Mesothelial cell of epicardium (in vitro differentiated cells): ENCODE measurements at regions not wholly inside any gene's neighbourhood (a gene's known extent, or its start where the extent isn't known, plus 50 kb on each side); places are given as distances from the start of the nearest gene placed in this dataset.

Source experiments
- DNase-seq, 2 experiments: peaks; one replicate each; pipeline ENCODE4 v3.0.0; 2021; ENCODE audit warnings: low spot score in 2 of 2; ENCODE audit not compliant: unreplicated experiment in 2 of 2
- H3K27ac Mint-ChIP-seq: 2 replicates; pipeline ENCODE4 v1.8.0; 2021; ENCODE audit warnings: mixed read lengths
- H3K27me3 Mint-ChIP-seq: 2 replicates; pipeline ENCODE4 v1.8.0; 2021; ENCODE audit warnings: low read depth, mixed read lengths
- H3K36me3 Mint-ChIP-seq: 2 replicates; pipeline ENCODE4 v1.8.0; 2021; ENCODE audit warnings: mixed read lengths
- H3K4me1 Mint-ChIP-seq: 2 replicates; pipeline ENCODE4 v1.8.0; 2021; ENCODE audit warnings: mixed read lengths
- H3K4me3 Mint-ChIP-seq: 2 replicates; pipeline ENCODE4 v1.8.0; 2021; ENCODE audit warnings: mild to moderate bottlenecking, moderate library complexity, mixed read lengths
- H3K9me3 Mint-ChIP-seq: 2 replicates; pipeline ENCODE4 v1.8.0; 2021; ENCODE audit warnings: mixed read lengths
- CTCF ChIP-seq: fragments of 200-600 bp; sonication (generic); IDR thresholded peaks from one replicate; pipeline ENCODE4 v1.5.0; 2021; ENCODE audit warnings: antibody characterized with exemption; ENCODE audit not compliant: unreplicated experiment

GRCh38 chrX:150014525-150014924, 76.2 kb upstream of the EOLA2 start:
- peaks cover 12% of the 10 kb centered on the region for H3K9me3 Mint-ChIP-seq
- H3K4me1 Mint-ChIP-seq, result no peaks in the 10 kb centered on the region
- no peak overlapping the region for H3K4me3 Mint-ChIP-seq
- no peak for DNase-seq
- TF ChIP-seq CTCF, result no peak
- no peaks in the 10 kb centered on the region for H3K36me3 Mint-ChIP-seq
- no peak overlapping the region for H3K27ac Mint-ChIP-seq
- H3K27me3 Mint-ChIP-seq, result no peaks in the 10 kb centered on the region

GRCh38 chrX:150017868-150018267, 79.6 kb upstream of the EOLA2 start:
- no peak for TF ChIP-seq CTCF
- no peak overlapping the region for H3K27ac Mint-ChIP-seq
- no peaks in the 10 kb centered on the region for H3K36me3 Mint-ChIP-seq
- H3K4me1 Mint-ChIP-seq, result no peaks in the 10 kb centered on the region
- no peak overlapping the region for H3K4me3 Mint-ChIP-seq
- H3K9me3 Mint-ChIP-seq, result peaks cover 24% of the 10 kb centered on the region
- DNase-seq, result no peak
- no peaks in the 10 kb centered on the region for H3K27me3 Mint-ChIP-seq

- Mint-ChIP-seq H3K4me3 (no peak overlapping the region), H3K9me3 (peaks cover 20% of the 10 kb centered on the region), H3K27ac (no peak overlapping the region), H3K4me1 (no peaks in the 10 kb centered on the region), H3K27me3 (no peaks in the 10 kb centered on the region), H3K36me3 (no peaks in the 10 kb centered on the region)
- DNase-seq, result no peak
- no peak for TF ChIP-seq CTCF
Measured at GRCh38 chrX:150018931-150019361, 80.7 kb upstream of the EOLA2 start.

- Mint-ChIP-seq H3K36me3 (peaks cover 8% of the 10 kb centered on the region), H3K9me3 (peaks cover 46% of the 10 kb centered on the region), H3K4me1 (peaks cover 4% of the 10 kb centered on the region), H3K4me3 (no peak overlapping the region), H3K27me3 (no peaks in the 10 kb centered on the region), H3K27ac (peak overlapping the region; percentile 85)
- TF ChIP-seq CTCF, result no peak
- no peak for DNase-seq
Measured at GRCh38 chrX:150028692-150029091, 90.4 kb upstream of the EOLA2 start.

GRCh38 chrX:150032742-150033141, 94.5 kb upstream of the EOLA2 start:
- H3K27ac Mint-ChIP-seq, result no peak overlapping the region

More at GRCh38 chrX:150032742-150033141, 94.5 kb upstream of the EOLA2 start:
- peaks cover 4% of the 10 kb centered on the region for H3K4me1 Mint-ChIP-seq
- TF ChIP-seq CTCF, result no peak
- peaks cover 62% of the 10 kb centered on the region for H3K9me3 Mint-ChIP-seq
- no peak for DNase-seq
- H3K27me3 Mint-ChIP-seq, result no peaks in the 10 kb centered on the region
- no peak overlapping the region for H3K4me3 Mint-ChIP-seq
- H3K36me3 Mint-ChIP-seq, result no peaks in the 10 kb centered on the region
